ENCODE measurements at regions not wholly inside any gene's neighbourhood (a gene's known extent, or its start where the extent isn't known, plus 50 kb on each side); places are given as distances from the start of the nearest gene placed in this dataset.
"Not testable (repeated sequence)": the region's sequence is repeated elsewhere in the genome, so short reads cannot be mapped to it uniquely, and the experiment has no call there.

DNA sequence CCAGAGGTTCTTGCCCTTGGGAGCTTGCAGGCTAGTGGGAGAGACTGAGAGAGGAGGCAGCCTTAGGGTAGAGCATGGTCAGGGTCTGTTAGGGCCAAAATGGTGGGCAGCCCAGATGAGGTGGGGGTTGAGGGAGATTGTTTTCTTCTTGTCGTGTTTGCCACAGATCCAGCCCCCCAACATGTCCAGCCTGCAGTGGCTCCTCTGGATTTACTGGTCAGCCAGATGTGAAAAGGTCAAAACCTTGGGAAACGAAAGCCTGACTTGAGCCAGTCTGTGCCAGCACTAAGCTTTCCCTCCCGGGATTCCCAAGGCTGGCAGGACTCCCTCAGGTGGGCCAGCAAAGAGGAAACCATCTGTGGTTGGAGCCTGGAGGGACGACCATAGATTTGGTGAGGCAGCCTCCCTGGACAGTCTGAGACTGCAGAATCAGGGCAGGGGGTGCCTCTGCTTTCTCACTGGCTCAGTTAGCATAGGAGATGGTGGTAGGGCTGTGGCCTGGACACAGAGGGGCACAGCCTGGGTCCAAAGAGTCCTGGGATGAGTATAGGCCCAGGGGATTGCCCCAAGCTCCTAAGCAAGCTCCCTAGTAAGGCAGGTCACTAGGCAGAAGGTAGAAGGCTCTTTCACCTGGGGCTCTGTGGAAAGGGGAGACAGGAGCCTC is 51.2 kb upstream of the PRR23C start:
- DNase-seq (ENCODE audit: low spot score): no peak

DNA sequence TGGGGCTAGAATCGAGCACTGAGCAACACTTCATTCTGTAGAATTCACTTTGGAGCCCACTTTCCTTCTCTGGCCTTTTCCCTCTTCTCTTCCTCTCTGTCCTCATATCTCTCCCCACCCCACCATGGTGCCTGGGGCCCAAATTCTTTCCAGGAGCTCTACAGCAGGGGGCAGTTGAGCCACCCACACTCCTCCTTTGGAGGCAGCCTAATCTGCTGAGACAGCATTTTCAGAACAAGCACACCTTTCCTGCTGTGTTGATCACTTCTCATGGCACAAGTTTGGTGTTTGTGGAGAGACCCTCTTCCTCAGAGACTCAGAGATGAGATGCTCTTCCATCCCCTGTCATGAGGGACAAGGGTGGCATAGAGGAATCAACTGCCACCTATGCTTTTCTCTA is 52.0 kb upstream of the PRR23C start:
- DNase-seq (ENCODE audit: low spot score): no peak

DNA sequence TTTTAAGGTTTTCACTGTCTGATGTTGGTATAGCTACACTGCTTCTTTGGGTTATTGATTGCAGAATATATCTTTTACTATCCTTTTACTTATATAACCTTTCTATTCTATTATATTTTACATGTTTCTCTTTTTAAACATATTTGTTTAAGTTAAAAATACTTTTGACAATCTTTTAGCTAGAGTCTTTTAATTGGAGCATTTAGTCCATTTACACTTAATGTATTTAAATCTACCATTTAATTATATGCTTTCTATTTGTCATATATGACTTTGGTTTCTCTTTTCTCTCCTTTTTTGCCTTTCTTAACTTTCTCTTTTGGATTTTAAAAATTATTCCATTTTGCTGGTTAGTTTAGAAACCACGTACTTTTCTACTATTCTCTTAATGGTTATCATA is 53.7 kb upstream of the PRR23C start:
- DNase-seq (ENCODE audit: low spot score): no peak

DNA sequence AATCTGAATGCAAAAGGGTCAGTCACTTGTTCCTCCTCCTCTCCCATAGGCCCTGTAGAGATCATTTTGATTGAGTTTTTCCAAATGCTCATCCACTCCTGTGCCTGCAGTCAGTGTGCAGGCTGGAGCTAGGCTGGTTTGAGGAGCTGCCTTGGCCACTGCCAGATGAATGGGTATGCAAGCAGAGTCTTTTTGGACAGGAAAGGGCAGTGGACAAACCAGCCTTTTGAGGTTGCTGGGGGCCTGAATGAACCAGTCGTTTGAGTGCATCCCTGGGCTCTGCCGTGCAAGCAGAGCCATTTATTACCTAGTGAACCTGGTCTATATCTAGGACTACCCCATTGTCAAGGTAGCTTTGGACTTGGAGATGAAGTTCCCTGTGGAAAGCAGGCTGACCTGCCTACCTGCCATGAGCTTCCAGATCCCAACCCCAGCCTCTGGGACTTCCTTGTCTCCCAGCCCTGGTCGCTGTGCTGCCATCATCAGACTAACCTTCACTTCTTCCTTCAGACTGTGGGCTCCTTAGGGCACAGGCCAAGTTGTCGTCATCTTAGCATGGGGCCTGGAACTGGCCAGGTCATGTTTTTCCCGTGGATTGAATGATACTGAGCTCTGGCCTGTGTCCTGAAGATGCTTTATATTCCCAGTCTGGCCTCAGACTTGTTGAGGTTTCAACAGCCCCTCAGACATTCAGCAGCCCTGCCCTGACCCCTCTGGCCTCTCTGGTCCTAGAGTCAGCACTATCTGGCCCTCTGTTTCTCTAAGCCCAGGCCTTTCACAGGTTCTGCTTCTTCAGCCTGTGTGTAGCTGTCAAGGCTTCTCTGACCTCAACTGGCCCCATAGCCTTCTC is 55.5 kb upstream of the PRR23C start:
- no peak for DNase-seq (ENCODE audit: low spot score)

DNA sequence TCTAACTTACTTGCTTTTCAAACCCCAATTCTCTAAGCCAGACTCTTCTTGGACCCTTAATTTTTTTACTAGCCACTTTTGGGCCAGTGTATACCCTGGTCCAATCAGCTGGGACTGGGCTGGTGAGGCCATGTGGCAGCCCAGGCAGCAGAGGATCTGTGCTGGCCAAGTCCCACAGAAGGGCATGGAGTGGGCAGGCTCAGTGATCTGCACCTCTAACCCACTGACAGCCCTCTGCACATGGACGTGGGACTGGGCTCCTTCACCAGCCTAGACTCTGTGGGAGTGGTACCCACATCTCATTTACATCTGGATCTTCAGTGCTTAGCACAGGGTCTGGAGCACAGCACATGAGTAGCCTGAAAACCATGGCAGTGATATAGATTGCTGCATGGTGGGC is 56.1 kb upstream of the PRR23C start:
- DNase-seq (ENCODE audit: low spot score): no peak

DNA sequence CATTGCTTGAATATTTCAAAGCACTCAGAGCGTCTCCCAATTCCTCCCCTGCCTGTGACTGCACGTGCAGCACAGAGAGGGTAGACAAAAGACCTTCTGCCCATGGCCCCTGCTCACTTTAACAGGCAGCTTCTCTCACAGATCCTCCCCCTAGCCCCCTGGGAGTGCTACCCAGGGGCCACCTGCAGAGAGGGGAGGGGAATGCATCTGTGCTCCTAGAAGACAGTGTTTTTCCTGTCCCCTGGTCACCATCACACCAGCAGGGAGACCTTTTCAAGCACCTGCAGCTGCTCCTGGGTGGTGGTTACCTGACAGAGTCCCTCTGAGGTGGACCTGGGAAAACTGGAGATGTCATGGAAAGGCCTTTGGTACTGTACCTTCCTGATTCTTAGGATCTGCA is 56.7 kb upstream of the PRR23C start:
- DNase-seq (ENCODE audit: low spot score): no peak

DNA sequence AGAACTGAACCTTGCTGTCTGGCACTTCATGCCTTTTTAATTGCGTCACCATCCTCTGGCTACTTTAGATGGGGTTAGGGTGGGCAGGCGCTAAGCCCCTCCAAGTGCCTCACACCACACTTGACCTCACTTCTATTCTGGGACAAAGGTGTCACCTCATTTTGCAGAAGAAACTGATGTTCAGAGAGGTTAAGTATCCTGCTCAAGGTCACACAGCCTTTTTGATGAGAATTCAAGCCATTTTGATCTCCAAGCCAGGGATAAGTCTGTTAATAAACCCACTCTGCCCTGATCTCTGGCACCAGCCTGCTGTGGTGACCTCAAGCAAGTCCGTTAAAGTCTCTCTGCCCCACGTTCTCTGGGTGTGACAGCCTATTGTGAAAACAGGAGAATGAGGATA is 58.8 kb upstream of the PRR23C start:
- no peak for DNase-seq (ENCODE audit: low spot score)

DNA sequence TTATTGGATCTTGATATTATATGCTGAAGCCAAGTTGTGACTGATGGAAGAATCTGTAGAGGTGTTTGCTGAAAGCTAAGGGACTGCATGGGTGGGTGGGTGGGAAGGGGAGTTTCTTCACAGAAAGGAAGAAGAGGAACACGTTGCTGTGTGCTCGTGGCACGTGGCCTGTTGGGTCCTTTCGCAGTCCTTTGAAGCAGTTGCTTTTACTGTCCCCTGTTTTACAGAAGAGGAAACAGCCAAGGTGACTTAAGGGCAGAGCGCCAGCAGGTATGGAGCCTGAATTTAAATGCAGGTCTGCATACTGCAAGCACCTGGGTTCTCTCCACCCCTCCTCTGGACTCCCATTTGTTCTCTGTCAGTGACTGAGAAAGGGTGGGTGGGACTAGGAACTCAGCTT is 59.4 kb upstream of the PRR23C start:
- no peak for DNase-seq (ENCODE audit: low spot score)

DNA sequence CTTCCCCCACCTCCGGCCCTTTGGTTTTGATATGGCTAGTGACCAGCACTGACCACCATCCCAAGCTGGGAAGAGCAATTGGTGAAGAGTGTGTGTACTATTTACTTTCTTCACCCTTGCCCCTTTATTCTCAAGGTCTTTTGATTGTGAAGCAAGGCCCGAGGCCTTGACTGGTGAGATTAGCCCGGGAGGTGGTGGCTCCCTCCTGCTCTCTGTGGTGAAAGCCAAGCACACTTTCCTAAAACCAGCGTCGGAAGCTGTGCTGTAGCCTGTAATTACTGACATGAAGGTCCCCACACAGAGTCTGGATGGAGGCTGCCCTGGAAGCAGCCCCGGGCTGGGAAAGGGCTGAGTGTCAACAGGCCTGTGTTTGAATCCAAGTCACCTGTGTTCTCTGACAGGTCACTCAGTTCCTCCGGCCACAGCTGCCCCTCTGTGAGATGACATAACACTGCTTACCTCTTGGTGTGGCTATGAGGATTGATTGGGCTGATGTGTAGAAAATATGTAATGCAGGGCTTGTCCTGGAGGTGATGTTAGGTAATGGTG is 60.5 kb upstream of the PRR23C start:
- no peak for DNase-seq (ENCODE audit: low spot score)

DNA sequence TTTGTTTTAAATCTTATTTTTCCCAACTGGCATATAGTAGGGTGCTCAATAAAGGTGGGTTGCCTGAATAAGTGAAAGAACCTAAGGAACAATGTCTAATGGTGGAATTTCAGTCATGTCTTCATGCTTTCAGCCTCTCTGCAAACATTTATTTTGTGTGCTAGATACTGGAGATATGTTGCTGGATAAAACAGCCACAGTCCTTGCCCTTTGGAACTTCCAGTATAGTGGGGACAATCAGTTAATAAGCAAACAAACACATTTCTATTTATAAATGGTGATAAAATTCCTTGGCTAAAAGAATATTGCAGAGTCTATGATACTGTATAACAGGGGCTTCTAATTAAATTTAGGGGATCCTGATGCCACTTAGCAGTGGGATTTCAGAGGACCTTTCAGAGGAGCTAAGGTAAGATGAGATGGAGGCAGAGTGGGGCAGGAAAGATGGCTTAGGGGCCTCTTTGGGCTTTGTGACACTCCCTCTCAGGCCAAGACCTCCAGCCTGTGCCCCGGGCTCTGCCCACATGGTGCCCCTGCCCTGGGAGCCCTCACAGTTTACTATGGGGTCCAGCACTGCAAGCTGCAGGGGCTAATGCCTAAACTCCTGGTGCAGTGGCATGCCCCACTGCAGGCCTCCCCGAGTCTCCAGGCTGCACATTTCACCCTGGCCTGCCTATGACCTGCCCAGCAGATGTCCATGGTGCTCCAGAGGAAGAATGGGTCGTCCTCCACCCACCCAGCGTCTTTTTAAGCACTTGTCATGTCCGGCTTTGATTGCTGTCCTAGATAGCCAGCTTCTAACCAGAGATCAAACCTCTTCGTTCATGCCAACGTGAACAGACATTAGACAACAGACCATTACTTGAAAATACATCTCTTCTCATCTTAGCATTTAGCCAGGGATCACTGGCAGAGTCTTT is 61.6 kb upstream of the PRR23C start:
- no peak for DNase-seq (ENCODE audit: low spot score)

DNA sequence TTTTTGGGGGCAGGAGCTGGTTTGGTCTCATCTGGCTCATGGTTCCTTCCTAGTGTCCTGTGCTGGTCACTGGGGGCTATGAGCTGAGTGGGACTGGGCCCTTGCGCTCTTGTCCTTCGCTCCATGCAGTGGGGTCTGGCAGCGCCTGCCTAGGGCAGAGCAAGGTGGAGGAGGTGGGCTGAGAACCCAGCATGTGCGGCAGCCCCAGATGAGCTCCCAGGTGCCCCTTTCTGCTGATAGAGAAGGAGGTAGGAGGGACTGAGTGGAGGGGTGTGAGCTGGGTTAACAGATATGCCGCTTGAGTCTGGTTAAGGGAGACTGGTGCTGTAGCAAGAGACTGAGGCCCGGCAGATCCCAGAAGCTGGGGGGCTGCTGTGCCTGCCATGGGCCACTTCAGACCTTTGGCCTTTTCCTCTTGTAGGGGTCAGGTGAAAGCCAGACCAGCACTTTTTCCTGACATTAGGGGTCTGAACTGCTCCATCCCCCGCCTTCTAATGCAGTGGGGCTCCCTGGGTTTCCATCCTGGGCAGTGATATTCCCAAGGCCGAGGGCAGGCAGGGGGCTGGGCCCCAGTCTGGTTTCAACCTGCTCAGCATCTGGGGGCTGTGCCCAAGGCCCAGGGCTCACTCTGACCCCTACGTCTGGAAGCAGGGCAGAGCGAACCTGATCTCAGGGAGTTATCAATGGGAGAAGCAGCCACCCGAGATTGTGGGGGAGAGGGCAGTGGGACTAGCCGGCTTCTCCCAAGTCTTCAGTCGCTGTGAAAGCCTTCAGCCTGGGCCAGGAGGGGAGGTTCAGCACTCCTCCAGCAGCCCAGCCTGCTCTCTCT is 62.9 kb upstream of the PRR23C start:
- no peak for DNase-seq (ENCODE audit: low spot score)

DNA sequence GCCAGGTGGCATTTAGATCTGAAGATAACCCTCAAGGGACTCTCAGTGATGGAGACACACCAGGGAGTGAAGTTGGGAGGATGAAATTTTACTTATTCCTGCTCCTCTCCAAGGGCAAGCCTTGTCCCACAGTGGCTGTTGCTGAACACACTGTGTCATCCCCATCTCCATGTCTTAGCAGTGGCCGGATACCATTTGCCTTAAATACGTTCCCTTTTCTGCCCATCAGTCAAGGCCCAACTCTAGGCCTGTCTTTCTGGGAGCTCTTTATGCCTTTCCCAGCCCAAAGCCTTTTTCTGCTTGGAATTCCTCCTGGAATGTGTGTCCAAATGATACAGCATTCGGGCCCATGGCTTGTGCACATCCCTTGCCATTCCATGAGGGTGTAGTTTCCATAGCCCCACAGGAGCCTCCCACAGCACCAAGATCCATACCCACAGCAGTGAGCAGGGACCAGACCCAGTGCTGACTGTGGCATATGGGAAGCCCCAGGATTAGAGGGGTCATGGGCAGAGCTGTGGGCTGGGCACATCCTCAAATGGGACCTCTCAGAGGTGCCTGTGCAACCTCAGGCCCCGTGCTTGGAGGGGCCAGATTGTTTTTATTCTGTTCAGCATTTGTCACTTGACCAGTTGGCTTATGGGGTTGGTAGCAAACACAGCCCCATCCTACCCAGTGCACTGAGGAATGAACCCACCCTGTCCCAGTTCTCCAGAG is 63.7 kb upstream of the PRR23C start:
- no peak for DNase-seq (ENCODE audit: low spot score)

DNA sequence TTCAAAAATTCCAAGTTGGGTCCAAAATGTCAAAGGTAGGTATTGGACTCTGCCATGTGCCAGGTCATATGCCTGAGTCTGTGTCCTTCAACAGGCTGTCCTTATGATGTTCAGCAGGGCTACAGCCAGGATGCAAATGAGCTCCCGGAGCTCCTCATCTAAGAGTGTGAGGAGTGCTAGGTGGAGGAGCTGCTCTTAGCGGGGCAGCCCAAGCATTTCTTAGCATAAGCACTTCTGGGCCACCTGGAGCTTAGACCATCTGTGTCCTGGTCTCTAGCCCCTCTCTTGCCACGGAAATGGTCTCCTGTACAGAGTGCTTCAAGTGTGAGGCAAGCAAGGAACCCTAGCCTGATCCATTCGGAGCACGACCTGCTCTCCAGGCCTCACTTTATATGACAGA is 64.6 kb upstream of the PRR23C start:
- DNase-seq (ENCODE audit: low spot score): no peak

DNA sequence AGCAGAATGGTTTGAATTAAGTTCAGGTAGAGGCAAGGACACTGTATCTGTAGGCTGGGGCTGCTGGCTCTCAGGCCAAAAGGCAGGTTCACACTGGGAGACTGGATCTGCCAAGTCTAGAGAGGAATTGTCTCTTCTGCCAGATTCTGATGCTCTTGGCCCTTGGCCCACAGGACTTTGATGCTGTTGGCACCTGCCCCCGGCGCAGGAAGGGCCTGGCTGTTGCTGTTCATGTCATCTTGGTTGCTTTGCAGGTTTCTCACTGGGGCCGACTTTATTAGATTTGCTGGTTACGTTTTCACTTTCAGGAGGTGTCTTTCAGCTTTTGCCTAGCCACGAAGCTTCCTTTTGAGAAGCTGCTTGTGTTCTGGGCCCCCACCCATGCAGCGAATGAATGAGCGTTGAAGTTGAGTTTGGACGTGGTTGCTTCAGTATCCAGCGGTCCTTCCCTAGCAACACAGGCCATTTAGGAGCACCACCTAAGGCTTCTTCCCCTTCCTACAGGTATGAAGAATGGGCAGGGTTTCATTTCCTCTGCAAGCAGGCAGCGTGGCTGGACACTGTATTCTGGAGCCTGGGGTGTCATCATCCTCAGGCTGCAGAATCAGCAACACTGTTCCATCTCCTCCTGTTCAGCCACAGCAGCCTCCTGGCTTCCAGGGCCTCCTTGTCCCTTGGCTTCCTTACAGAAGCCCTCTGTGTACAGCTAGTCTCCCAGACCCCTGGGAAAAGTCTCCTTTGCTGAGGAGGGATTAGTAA is 65.6 kb upstream of the PRR23C start:
- DNase-seq (ENCODE audit: low spot score): no peak

DNA sequence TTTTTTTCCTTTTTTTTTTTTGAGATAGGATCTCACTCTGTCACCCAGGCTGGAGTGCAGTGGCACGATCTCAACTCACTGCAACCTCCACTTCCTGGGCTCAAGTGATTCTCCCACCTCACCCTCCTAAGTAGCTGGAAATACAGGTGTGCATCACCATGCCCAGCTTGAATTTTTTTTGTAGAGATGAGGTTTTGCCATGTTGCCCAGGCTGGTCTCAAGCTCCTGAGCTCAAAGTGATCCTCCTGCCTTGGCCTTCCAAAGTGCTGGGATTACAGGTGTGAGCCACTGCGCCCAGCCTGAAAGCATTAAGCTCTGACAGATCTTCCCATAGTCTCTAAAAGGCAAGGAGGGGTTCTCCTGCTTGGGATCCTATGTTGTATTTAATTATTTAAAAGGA is 66.2 kb upstream of the PRR23C start:
- not testable (repeated sequence) for DNase-seq (ENCODE audit: low spot score)

DNA sequence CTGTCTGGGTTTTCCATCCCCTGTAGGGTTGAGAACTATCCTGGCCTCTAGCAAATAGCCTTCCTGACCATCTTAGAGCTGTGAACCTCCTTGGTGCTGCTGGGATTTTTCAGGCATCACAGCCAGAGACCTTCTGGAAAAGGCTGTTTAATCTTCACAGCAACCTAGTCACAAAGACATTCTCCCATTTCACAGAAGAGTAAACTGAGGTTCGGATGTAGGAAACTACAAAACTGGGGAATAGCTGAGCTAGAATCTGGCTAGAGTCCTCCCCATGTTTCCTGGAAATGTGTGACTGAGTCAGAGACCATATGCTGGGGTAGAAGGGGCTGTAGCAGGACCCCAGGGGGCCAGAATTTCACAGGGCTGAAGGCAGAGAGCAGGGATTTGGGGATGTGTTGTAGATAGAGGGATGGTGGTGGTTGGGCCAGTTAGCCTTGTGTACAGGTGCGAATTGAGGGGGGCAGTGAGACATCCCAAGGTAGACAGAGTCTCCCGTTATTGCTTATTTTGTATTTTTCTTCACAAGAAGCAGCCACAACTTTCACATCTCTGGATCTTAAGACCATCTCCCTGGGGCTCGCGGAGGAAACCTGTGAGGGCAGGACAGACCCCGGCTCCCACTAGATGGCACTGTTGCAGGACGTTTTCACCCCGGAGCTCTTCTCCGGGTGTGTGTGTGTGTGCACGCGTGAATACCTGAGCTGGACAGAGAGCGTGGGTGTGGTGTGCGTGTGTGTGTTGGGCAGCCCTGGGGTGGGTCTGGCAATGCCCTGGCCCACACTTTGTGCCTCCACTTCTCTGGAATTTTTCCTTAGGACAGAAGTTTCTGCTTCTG is 66.9 kb upstream of the PRR23C start:
- DNase-seq (ENCODE audit: low spot score): peak; percentile 77

DNA sequence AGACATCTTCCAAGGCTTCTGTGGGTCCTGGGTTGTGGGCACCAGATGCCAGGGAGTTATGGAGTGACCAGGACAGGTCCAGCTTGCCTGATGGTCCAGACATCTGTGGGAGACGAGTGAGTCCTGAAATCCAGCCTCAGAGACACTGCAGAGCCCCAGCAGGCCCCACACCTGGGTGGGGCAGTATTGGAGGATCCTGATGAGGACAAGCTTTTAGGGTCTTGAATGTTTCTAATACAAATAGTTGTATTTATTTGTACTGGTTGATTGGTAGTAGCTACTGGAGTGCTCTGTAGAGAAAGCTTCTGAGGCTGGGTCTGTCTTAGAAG is 67.5 kb upstream of the PRR23C start:
- no peak for DNase-seq (ENCODE audit: low spot score)

DNA sequence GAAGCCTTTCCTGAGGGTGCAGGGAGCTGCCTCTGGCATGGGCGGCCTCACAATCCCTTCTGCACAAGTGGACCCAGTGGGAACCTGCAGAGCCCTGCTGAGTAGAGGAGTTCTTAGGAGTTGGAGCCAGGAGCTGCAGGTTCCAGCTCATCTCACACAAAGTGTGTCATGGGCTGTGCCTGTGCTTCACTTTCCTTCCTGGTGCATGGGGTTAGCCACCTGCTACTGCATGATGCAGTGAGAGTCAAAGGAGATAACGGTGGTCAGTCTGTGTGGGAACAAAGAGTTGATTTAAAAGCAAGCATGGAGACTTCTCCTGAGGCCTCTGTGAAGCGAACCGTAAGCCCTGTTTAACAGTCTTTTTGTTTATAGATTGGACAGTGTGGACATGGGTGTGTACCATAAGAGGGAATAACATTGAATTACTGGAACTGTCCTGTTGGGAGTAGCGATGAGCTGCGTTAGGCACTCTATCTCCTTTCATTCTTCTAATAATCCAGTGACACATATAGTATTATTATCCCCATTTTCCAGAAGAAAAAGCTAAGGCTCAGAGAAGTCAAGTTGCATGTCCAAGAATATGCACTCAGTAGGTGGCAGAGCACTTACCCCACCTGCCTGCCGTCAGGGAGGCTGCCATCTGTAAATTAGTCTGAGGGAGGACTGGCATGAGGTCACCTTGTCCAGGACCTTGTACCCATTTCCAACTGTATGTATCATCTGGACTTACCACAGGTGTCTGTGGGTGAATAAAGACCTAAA is 68.7 kb upstream of the PRR23C start:
- peak; percentile 76 for DNase-seq (ENCODE audit: low spot score)

DNA sequence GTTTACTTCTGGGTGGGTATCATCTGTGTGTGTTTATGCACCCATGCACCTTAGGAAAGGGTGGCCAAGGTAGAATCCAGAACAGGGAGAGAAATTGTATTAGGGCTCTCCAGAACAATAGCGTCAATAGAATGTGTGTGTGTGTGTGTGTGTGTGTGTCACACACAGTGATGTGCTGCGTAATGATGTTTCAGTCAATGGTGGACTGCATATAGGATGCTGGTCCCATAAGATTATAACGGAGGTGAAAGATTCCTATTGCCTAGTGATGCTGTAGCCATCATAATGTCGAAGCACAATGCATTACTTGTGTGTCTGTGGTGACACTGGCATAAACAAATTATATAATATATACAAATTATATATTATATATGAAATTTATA is 69.3 kb upstream of the PRR23C start:
- no peak for DNase-seq (ENCODE audit: low spot score)
